ENCODE measurements at regions not wholly inside any gene's neighbourhood (a gene's known extent, or its start where the extent isn't known, plus 50 kb on each side); places are given as distances from the start of the nearest gene placed in this dataset.

DNA sequence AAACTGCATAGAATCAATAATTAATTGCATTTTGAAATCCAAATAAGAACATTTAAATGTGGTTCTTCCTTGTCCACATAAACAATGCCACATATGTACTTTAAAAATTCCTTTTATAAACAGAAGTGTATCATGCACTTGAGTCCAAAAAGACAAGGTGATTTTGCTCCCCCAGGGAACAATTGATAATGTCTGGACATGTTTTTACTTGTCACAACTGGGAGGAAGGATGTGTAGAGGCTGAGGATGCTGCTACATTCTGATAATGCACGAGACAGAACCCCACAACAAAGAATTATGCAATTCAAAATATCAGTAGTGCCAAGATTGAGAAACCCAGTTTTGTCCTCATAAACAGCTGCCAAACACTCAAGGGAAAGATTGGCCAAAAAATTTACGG, 181.1 kb upstream of the ISL1 start:
- in situ Hi-C loops (cut with MboI): no loop called here
- TF ChIP-seq NR2F1 (conservative IDR thresholded peaks at IDR 0.05) (no peak), TAF1 (IDR thresholded peaks at IDR 0.05; ENCODE audit: borderline replicate concordance, low read depth, low read length) (no peak)
- SMC1A ChIA-PET (ENCODE audit: uncharacterized antibody, unreplicated experiment): no interaction called here
- no peaks in the 10 kb centered on the region for H3K36me3 ChIP-seq (ENCODE audit: control insufficient read depth in 2 of 2, insufficient read depth in 2 of 2, low read length in 1 of 2)
- ATAC-seq (no peak), DNase-seq (ENCODE audit: low read depth, low spot score) (no peak), FAIRE-seq (no peak)
- CTCF ChIA-PET: no interaction called here
- no peak overlapping the region for H3K27ac ChIP-seq (ENCODE audit: control insufficient read depth, insufficient read depth)
- H3K4me1 ChIP-seq (ENCODE audit: control insufficient read depth, insufficient read depth, low read length): no peaks in the 10 kb centered on the region
- H4K20me1 ChIP-seq (ENCODE audit: control insufficient read depth, insufficient read depth): no peaks in the 10 kb centered on the region
- intact Hi-C loops (cut with micrococcal nuclease; ENCODE audit: unreplicated experiment): no loop called here
- no peaks in the 10 kb centered on the region for H3K79me2 ChIP-seq (ENCODE audit: control insufficient read depth, insufficient read depth, low read length)
- no peaks in the 10 kb centered on the region for H3K27me3 ChIP-seq (replicated peaks in 1 of 2; ENCODE audit: control insufficient read depth in 2 of 2, insufficient read depth in 2 of 2, low read length in 1 of 2)
- no TSS peak for BruUV-seq (replicated peaks)
- H3K9ac ChIP-seq (ENCODE audit: control insufficient read depth, insufficient read depth, low read length): no peak overlapping the region
- POLR2A ChIA-PET: no interaction called here
- no peak overlapping the region for H2AFZ ChIP-seq (ENCODE audit: control insufficient read depth, low read depth, low read length)
- 35% methylated on average over 2 of the region's 2 CpGs for WGBS (ENCODE audit: insufficient coverage, insufficient replicate concordance, low lambda C conversion rate, missing lambda C conversion rate)
- RAD21 ChIA-PET (ENCODE audit: unreplicated experiment): no interaction called here
- no peaks in the 10 kb centered on the region for H3K9me3 ChIP-seq (replicated peaks; ENCODE audit: control insufficient read depth, insufficient read depth, low read length)
- no peak overlapping the region for H3K4me3 ChIP-seq
- no peak overlapping the region for H3K4me2 ChIP-seq (ENCODE audit: control insufficient read depth, insufficient read depth)

GRCh38 chr5:51203598-51203997, 179.7 kb upstream of the ISL1 start:
- Histone ChIP-seq H3K9me3 (replicated peaks; ENCODE audit: control insufficient read depth, insufficient read depth, low read length) (no peaks in the 10 kb centered on the region), H4K20me1 (ENCODE audit: control insufficient read depth, insufficient read depth) (no peaks in the 10 kb centered on the region), H3K4me3 (no peak overlapping the region), H3K9ac (ENCODE audit: control insufficient read depth, insufficient read depth, low read length) (no peak overlapping the region), H2AFZ (ENCODE audit: control insufficient read depth, low read depth, low read length) (no peak overlapping the region), H3K36me3 (ENCODE audit: control insufficient read depth in 2 of 2, insufficient read depth in 2 of 2, low read length in 1 of 2) (no peaks in the 10 kb centered on the region), H3K27me3 (replicated peaks in 1 of 2; ENCODE audit: control insufficient read depth in 2 of 2, insufficient read depth in 2 of 2, low read length in 1 of 2) (no peaks in the 10 kb centered on the region), H3K27ac (ENCODE audit: control insufficient read depth, insufficient read depth) (no peak overlapping the region), H3K4me1 (ENCODE audit: control insufficient read depth, insufficient read depth, low read length) (no peaks in the 10 kb centered on the region), H3K4me2 (ENCODE audit: control insufficient read depth, insufficient read depth) (no peak overlapping the region), H3K79me2 (ENCODE audit: control insufficient read depth, insufficient read depth, low read length) (no peaks in the 10 kb centered on the region)
- WGBS (ENCODE audit: insufficient coverage, insufficient replicate concordance, low lambda C conversion rate, missing lambda C conversion rate): 5% methylated on average over 1 of the region's 1 CpG
- no TSS peak for BruUV-seq (replicated peaks)
- FAIRE-seq (no peak), DNase-seq (ENCODE audit: low read depth, low spot score) (no peak), ATAC-seq (peak; percentile 81)
- ChIA-PET RAD21 (ENCODE audit: unreplicated experiment) (no interaction called here), POLR2A (no interaction called here), SMC1A (ENCODE audit: uncharacterized antibody, unreplicated experiment) (no interaction called here), CTCF (no interaction called here)
- 0 out of 2 replicates have a peak, but pooled peaks have one; percentile 16 for TF ChIP-seq MTA2 (IDR thresholded peaks at IDR 0.05; ENCODE audit: low read depth)
- TF ChIP-seq JUNB (IDR thresholded peaks at IDR 0.05): peak; percentile 49
- TF ChIP-seq ZNF622 (IDR thresholded peaks at IDR 0.05): no peak
- in situ Hi-C loops (cut with MboI): no loop called here
- intact Hi-C loops (cut with micrococcal nuclease; ENCODE audit: unreplicated experiment): no loop called here

Data from GM12878 (cell line).